Right ventricle myocardium inferior (tissue), 1 donor: ENCODE measurements at regions not wholly inside any gene's neighbourhood (a gene's known extent, or its start where the extent isn't known, plus 50 kb on each side); places are given as distances from the start of the nearest gene placed in this dataset.

Source experiments
- ATAC-seq: fragments of 200-7000 bp; cut with Tn5 transposase; one replicate; pipeline ENCODE4 v1.9.1; 2020; ENCODE audit warnings: mild to moderate bottlenecking, moderate library complexity
- DNase-seq: peaks from one replicate; pipeline ENCODE4 v3.0.0; 2021; ENCODE audit errors: missing footprints
- intact Hi-C: fragments of 100-400 bp; cut with DNase I; formaldehyde crosslinking; loops from one replicate; pipeline ENCODE4 v1.11.0; 2022
- donor health status: DM: no; HTN: yes; CAD: no; lungs with severe emphysema.

DNA sequence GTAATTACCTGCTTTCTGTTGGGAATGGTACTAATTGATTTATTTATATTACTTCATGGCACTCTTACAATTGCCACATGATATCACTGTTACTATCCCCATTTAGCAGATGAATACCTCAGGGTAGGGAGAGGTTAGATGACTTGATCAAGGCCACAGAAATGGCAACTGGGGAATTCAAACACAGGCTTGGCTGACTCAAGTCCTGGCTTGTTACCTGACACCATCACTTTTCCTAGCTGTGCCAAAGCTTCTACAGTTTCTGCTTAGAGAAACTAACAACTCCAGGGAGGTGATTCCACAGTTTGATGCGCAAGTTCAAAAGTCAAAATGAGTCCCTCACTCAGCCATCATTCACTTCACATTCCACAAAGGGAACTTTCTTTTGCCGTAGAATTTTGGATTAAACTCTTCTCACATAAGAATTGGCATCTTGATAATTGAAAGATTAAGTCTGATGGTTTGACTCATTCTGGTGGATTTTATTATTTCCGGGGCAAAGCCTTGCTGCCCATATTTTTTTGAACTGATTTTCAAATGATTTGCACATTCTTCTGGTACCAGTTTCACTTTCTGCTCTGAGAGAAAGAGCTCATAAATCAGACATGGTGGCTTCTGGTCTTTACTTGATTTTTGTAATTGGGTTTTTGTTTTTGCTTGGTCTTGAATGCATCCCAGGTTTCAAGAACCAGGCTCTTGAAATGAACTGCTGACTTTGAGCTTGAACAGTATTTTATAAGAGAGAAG, 656.8 kb downstream of the BCL11A start:
- ATAC-seq (no peak), DNase-seq (no peak)
- intact Hi-C loops = loop anchor here (5.0 kb wide), 1 partner anchor 656 kb away; the partner anchor contains the start of gene BCL11A

DNA sequence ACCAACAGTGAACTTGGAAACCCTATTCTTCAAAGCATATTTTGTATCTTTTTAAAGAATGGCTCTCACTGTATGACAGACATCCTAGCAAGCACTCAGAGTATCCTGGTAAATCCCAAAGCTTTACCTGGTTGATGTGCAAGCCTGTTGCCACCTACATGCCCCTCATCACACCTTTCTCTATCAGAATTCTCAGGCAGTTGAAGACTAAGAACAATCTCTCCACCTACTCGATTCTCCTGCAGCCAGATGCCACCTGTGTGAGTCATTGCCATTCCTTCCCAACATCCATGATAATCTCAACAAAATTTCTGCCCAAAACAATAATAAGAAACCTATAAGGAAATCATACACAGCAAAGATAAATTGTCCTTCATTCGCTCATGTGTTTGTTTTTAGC, 659.8 kb downstream of the BCL11A start:
- no peak for DNase-seq
- intact Hi-C loops = no loop called here
- ATAC-seq = no peak

DNA sequence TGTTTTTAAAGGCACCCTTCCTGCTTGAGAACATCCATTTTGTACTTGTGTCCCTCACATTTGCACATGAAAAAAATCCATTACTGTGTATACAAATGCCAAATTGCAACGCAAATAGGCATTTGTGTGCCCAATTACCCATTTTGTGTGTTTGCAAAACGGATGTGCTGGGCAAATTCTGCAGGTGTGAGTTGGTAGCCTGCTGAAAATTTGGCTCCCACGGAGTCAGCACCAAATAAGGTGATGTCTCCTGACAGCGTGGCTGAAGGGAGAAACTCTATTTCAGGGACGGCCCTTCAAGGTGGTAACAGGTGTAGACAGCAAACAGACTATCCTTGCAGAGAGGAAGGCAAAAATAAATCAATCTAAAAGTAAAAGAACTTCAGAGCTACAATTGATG, 661.1 kb downstream of the BCL11A start:
- no peak for DNase-seq
- ATAC-seq = no peak
- intact Hi-C loops = no loop called here

DNA sequence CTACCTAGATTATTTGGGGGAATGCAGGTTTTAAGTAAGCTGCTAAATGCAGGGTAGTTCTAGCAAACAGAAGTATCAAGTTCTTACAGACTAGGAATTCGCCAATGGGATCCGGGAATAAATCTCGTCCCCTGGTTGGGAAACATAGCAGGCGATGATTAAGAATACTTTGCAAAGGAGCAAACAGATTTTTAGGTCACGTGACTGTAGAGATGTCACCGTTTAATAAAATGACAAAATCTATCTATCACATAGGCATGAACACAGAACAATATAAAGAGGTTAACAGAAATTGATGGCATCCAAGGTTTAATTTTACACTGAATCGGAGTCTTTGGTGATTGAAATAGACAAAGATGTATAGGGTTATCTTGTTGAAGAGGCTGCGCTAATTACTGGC, 664.1 kb downstream of the BCL11A start:
- DNase-seq = no peak
- intact Hi-C loops = no loop called here
- no peak for ATAC-seq

DNA sequence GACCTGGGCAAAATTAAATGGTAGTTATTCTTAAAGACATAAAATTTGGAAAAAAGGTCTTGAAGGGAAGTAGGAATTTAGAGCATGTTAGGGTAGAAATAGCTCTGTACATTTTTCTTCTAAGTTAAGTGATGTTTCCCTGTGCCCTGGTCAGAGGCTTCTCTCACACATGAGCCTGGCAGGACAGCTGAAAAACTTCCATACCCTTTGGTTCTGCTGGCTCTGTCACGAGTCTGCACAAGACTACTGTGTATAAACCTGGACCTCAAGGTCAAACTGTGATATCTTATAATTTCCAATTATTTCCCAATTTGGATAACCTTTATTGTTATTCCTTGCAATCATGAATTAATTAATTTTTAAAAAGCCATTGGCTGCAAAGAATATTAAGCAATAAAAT, 664.7 kb downstream of the BCL11A start:
- intact Hi-C loops = no loop called here
- ATAC-seq = no peak
- DNase-seq = no peak

DNA sequence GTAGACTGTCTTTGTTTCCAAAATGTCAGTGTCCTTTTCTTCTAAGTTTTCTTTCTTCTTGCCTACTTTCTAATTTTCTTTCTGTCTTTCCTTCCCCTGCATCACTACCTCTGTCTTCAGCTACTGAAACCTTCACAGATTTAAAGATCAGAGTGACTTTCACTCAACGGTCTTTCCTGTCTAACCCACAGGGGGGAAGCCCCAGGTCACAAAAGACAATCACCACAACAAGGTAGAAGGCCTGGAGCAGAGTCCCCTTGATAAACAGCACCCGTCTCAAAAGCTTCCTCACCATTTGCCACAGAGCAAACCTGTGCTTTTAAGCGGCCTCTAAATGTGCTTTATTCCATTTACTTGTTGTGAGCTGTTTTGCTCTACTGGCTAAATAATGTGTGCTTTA, 665.4 kb downstream of the BCL11A start:
- intact Hi-C loops = no loop called here
- no peak for ATAC-seq
- no peak for DNase-seq

DNA sequence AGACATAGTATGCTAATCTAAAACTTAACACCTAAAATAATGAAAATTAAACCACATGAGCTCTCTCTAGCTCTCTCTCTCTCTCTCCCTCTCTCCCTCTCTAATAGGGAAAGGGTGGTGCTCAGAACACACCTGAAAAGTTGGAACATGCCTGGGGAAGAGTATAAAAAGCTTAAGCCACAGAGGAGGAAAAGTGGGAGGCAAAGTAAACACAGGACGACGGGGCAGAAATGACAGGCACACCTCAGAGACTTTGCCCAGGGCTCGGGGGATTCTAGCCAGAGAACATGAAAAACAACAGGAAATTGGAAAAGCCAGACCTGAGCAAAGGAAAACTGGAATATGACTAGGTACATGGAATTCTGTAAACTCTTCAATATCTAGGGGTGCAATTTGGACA, 666.1 kb downstream of the BCL11A start:
- DNase-seq = no peak
- no peak for ATAC-seq
- intact Hi-C loops = no loop called here

DNA sequence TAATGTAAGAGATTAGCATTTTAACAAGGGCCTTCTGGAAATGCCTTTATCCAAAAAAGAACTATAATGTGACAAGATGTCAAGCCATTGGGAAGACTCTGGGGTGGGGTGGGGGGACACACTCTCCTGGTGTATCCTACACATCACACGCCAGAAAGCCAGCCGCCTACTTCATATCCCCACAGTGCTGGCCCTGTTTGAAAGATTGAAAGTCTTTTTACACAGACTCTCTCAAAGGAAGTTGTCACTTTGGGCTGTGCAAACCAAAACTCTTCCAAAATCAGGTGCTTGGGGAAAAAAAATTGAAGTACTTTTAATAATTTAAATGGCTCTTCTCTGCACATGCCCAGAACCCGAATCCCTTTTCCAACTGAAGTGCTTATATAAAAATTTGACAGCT, 666.7 kb downstream of the BCL11A start:
- DNase-seq = no peak
- intact Hi-C loops = no loop called here
- ATAC-seq = no peak

DNA sequence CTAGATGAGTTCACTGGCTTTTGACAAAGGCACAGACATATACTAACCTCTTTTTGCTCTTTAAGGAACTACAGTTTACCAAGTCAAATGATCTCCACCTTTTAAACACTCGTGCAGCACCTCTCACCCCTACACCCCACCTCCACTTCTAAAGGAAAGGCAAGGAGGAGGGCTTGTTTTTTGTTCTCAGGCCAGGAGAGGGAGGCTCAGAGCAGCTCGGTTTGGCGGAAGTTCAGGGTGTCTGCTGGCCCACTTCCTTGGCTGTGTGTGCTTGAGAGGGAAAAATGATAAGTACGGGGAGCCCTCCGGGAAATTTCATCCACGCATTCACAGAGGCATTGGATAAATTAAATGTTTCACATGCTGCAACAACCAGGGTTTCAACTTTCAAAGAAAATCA, 667.9 kb downstream of the BCL11A start:
- intact Hi-C loops = no loop called here
- ATAC-seq (peak; percentile 37), DNase-seq (no peak)

DNA sequence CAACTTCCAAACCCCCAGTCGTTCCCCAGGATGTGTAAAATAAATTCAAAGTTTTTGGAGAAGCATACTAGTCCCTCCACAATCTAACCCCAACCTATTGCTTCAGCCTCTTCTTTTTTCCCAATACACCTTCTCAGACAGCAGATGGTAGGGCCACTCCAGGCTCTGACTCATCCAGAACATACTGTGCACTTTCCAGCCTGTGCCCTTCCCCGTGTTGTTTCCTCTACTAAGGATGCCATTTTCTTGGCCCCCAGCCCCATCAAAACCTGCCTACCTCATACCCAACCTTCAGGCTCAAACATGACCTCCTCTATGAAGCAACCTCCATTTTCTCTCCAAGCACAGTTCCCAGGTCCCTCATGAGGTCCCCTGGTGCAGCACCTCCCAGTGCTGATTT, 669.3 kb downstream of the BCL11A start:
- intact Hi-C loops = no loop called here

DNA sequence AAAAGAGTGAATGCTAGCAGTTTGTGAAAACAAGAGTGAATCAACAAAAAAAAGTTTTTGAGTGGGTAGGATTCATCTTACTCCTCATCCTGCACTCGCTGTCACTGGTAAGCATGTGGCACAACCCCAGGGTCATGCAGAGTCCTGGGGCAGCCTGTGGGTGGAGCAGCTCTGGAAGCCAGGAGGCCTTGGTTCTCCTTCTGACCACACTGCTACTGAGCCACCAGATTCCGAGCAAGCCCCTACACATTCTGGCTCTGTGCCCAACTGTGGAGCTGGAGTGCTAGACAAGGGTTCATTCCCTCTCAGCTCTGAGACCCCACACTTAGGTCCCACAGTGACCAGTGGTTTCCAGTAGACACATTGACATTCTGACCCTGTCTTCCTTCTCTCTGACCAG, 670.6 kb downstream of the BCL11A start:
- intact Hi-C loops = no loop called here
- no peak for ATAC-seq

More for the DNA sequence above, 669.3 kb downstream of the BCL11A start:
- ATAC-seq (no peak), DNase-seq (no peak)

DNA sequence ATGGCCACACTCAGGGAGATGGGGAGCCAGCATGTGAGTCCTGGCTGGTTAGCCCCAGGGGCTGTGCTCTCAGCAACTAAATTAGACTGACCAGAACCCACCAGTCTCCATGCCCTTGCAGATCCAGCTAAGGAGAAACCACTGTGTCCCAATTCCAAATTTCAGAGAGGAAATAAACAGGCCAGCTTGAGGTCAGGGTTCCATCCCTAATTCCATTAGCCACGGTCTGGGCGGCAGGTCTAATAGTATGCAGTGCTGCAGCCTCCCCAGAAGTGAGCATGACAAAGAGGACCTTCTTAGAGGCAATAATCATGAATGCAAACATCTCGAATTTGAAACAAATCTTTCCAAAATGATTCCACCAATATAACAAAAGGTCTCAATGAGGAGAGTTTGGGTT, 671.2 kb downstream of the BCL11A start:
- DNase-seq = no peak
- intact Hi-C loops = no loop called here
- ATAC-seq = no peak

More for the DNA sequence above, 670.6 kb downstream of the BCL11A start:
- DNase-seq = no peak

DNA sequence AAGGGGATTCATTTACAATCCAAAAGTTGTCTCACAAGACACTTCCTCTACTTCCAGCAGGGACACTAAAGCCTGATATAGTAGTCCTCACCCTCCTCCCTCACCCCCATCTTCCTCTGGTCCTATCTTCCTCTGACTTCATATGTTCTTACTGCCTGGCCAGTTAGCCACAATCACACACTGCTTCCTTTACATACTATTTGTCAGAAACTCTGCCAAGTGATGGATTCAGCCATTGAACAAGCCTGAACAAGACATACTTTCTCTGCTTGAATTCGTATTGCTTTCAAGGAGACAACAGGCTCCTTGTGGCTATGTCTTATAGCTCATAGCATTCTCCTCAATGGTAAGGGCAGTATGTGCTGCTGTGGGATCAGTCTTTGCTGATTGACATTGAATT, 672.2 kb downstream of the BCL11A start:
- intact Hi-C loops = no loop called here
- no peak for ATAC-seq
- no peak for DNase-seq

DNA sequence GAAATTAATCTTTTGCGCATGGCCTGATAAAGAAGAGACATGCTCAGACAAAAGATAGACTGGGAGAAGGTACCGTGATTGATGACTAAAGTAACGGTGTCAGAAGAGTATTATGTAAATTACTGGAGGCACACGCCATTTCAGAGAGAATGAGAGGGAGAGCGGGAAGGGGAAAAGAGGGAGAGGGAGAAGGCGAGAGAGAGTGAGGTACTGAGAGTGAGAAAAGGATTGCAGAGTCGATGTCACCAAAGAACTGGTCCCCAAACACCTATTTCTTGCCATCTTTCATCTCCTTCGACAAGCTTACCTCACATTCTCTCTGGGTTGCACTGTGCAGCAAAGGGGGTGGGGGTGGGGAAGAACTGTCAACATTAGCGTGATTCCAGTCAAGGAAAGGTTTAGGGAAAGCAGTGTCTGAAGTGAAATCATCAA, 673.7 kb downstream of the BCL11A start:
- intact Hi-C loops = no loop called here
- ATAC-seq (no peak), DNase-seq (no peak)

DNA sequence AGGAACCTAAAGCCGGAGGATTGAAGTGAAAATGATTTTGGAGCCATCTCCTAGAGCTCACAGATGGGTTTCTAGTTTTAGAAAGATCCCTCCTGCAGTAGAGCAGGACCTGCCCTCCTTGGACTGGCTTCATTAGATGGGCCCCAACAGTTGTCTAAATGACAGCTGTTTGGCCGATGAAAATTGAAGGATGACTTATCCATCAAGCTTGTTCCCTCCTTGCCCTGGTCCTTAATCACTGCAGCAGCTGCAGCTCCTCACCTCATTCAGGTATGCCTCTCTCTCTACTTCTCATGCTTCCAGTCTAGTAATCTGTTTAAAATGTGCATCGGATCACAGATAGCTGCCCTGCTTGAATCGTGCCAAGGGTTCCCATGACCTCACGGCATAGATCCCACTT, 677.6 kb downstream of the BCL11A start:
- DNase-seq (no peak), ATAC-seq (no peak)
- intact Hi-C loops = no loop called here

DNA sequence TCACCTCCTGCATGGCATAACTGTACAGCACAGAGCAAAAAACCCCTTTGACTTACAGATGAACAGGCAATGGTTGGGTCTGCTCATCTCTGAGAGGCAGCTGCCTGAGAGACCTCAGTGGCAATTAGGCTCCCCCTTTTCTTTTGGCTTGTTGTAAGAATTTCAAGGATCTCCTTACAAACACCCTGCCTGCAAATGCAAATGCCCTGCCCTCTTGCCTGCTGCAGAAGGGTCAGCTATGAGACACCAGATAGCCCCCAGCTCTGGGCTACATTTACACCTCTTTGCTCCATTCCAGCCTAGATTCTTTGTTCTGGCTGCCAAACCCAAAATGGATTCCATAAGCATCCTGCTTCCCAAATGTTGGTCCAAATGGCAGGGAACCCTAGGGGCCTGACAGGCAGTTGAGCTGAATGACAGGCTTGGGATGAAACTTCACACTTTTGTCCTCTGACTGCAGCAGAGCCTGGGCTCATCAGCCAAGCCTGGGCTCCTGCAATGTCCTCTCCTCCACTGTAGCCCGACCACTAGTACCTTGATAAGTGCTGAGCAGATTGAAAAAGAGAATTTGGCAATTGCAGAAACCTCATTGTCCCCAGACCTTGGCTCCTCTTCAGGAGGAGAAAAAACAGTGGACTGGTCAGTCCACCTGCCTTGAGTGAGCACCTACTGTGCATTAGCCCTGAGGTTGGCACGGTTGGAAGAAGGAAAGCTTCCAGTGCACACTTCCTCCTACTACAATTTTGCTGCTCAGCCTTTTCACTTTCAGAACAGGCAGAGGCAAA, 678.3 kb downstream of the BCL11A start:
- intact Hi-C loops = no loop called here
- ATAC-seq (no peak), DNase-seq (no peak)

DNA sequence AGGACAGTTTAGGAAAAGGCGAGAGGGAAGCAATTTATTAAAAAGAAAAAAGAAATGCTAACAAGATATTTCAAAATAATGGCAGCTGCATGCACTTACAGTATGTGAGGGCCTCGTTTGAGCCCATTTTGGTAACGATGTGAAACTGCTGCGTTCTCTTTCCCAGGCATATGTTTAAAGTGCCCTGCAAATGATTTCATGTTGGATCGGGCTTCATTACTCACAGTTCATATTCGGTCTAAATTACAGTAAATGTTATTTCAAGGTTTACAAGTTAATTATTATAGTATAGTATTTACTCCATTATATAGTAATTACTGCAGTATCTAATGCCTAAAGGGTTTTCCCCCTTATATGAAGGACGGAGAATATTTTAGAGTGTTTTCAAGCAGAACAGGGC, 679.1 kb downstream of the BCL11A start:
- intact Hi-C loops = no loop called here
- no peak for ATAC-seq

DNA sequence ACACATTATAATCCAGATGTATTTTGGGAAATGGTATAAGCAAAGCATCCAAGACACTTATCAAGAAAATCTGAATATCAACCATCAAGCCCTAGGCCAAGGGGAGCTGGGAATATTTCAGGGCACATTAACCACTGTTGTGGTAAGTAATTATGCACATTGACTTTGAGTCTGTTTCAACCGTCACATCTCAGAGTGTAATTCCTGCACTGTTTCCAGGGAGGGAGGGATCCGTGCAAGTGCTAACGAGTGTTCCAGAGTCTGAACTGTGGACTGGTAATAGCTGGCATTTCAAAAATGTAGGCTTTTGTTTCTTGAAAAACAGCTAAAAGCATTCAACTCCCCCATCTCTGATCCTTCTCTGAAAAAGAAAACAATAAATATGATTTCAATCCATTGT, 681.6 kb downstream of the BCL11A start:
- intact Hi-C loops = no loop called here
- ATAC-seq (no peak), DNase-seq (no peak)

More for the DNA sequence above, 679.1 kb downstream of the BCL11A start:
- no peak for DNase-seq

DNA sequence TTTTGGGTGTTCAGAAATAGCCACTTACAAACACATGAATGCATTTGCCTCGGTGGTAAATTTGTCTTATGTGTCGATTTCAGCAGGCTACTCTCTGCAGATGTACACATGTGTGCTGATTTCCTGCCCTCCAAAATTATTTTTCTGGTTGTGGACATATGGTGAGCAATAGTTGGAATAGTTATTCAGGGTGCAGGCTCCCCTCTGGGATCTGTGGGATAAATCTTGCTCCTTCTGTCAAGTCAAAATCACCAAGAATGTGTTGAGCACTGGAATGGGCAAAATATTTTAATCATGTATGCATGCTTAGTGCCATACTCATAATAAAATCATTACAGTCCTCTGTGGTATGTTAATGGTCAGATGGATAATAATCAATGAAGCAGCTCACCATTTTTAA, 684.5 kb downstream of the BCL11A start:
- ATAC-seq (no peak), DNase-seq (no peak)
- intact Hi-C loops = no loop called here

DNA sequence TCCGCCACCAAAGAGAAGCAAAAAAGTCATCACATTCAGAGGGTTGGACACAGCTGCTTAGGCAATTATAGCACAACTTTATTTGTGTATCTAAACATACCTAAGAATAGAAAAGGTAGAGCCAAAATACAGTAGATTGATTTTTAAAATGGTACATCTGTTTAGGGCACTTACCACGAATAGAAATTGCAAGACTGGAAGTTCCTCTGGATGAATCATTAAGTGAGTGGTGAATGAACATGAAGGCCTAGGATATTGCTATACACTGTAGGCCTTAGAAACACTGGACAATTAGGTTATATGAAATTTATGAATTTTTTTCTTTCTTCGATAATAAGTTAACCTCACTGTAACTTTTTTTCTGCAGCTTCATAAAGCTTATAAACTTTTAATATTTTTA, 687.0 kb downstream of the BCL11A start:
- DNase-seq (no peak), ATAC-seq (no peak)
- intact Hi-C loops = no loop called here
